ENCODE measurements at regions not wholly inside any gene's neighbourhood (a gene's known extent, or its start where the extent isn't known, plus 50 kb on each side); places are given as distances from the start of the nearest gene placed in this dataset.
"Not testable (repeated sequence)": the region's sequence is repeated elsewhere in the genome, so short reads cannot be mapped to it uniquely, and the experiment has no call there.

DNA sequence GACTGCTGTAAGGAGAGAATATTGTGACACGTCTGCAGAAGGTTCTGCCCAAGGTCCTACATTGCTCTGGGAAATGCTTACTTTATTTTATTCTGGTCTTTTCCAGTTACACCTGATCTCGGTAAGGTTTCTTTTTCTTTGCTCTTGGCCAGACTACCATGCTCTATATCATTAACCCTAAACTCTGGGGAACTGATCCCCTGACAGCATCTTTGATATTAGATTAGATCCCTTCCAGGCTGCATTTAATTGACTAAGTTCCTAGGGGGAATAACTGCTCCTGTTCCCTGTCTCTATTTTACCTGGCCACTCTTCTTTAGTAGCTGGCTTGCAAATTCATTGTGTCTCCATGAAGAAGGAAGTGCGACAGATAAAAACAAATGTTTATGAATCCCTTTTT is 243.5 kb downstream of the MAT2B start:
- no peak overlapping the region for H2AFZ ChIP-seq
- no peaks in the 10 kb centered on the region for H3K27me3 ChIP-seq
- H3K4me3 ChIP-seq: no peak overlapping the region
- H3K27ac ChIP-seq: no peak overlapping the region
- TF ChIP-seq, protein P1, sequence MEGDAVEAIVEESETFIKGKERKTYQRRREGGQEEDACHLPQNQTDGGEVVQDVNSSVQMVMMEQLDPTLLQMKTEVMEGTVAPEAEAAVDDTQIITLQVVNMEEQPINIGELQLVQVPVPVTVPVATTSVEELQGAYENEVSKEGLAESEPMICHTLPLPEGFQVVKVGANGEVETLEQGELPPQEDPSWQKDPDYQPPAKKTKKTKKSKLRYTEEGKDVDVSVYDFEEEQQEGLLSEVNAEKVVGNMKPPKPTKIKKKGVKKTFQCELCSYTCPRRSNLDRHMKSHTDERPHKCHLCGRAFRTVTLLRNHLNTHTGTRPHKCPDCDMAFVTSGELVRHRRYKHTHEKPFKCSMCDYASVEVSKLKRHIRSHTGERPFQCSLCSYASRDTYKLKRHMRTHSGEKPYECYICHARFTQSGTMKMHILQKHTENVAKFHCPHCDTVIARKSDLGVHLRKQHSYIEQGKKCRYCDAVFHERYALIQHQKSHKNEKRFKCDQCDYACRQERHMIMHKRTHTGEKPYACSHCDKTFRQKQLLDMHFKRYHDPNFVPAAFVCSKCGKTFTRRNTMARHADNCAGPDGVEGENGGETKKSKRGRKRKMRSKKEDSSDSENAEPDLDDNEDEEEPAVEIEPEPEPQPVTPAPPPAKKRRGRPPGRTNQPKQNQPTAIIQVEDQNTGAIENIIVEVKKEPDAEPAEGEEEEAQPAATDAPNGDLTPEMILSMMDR (IDR thresholded peaks at IDR 0.05; ENCODE audit: poor library complexity): no peak
- no peaks in the 10 kb centered on the region for H3K9me3 ChIP-seq (ENCODE audit: low read depth)
- WGBS (ENCODE audit: low lambda C conversion rate, missing lambda C conversion rate): 85% methylated on average over 3 of the region's 3 CpGs
- no peaks in the 10 kb centered on the region for H3K79me2 ChIP-seq
- H3K9me2 ChIP-seq (replicated peaks; ENCODE audit: insufficient read depth): no peaks in the 10 kb centered on the region
- H3K4me2 ChIP-seq: no peak overlapping the region
- no peaks in the 10 kb centered on the region for H3K4me1 ChIP-seq (ENCODE audit: insufficient read depth)
- H3K36me3 ChIP-seq (replicated peaks; ENCODE audit: insufficient read depth, low read depth): no peaks in the 10 kb centered on the region
- H4K20me1 ChIP-seq (ENCODE audit: insufficient read depth, poor library complexity, severe bottlenecking): no peaks in the 10 kb centered on the region
- no peak for DNase-seq (ENCODE audit: low spot score)

DNA sequence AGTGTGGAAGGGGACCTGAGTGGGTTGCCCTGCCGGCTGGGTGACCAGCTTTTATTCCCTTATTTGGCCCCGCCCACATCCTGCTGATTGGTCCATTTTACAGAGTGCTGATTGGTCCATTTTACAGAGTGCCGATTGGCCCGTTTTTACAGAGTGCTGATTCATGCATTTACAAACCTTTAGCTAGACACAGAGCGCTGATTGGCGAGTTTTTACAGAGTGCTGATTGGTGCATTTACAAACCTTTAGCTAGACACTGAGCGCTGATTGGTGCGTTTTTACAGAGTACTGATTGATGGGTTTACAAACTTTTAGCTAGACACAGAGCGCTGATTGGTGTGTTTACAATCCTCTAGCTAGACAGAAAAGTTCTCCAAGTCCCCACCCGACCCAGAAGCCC is 245.0 kb downstream of the MAT2B start:
- not testable (repeated sequence) for DNase-seq (ENCODE audit: low spot score); H4K20me1 ChIP-seq (ENCODE audit: insufficient read depth, poor library complexity, severe bottlenecking); H3K27me3 ChIP-seq; H3K36me3 ChIP-seq (replicated peaks; ENCODE audit: insufficient read depth, low read depth); H2AFZ ChIP-seq; H3K9me3 ChIP-seq (ENCODE audit: low read depth); H3K4me2 ChIP-seq; H3K4me3 ChIP-seq; H3K9me2 ChIP-seq (replicated peaks; ENCODE audit: insufficient read depth); H3K27ac ChIP-seq; H3K4me1 ChIP-seq (ENCODE audit: insufficient read depth); H3K79me2 ChIP-seq
- WGBS (ENCODE audit: low lambda C conversion rate, missing lambda C conversion rate): 90% methylated on average over 10 of the region's 10 CpGs

DNA sequence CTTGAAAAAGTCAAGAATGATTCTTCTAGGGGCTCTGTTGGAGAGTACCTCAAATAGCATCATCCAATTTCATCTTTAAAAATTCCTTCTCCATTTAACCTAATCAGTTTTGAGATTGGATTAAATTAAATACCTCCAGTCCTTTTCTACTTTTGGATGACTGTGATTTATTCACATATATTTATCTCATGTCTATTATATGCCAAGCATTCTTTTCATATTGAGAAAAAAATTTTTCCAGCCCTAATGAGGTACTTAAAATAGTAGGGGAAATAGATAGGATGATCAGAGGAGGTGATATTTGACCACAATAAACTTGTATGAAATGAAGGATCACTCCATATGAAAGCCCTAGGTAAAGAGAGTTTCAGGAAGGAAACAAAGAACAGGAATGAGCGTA is 250.1 kb downstream of the MAT2B start:
- Histone ChIP-seq H4K20me1 (ENCODE audit: insufficient read depth, poor library complexity, severe bottlenecking) (no peaks in the 10 kb centered on the region), H3K4me2 (no peak overlapping the region), H3K9me2 (replicated peaks; ENCODE audit: insufficient read depth) (no peaks in the 10 kb centered on the region), H3K36me3 (replicated peaks; ENCODE audit: insufficient read depth, low read depth) (no peaks in the 10 kb centered on the region), H3K9me3 (ENCODE audit: low read depth) (no peaks in the 10 kb centered on the region), H3K27ac (no peak overlapping the region), H3K4me1 (ENCODE audit: insufficient read depth) (no peaks in the 10 kb centered on the region), H2AFZ (no peak overlapping the region), H3K79me2 (no peaks in the 10 kb centered on the region), H3K4me3 (no peak overlapping the region), H3K27me3 (no peaks in the 10 kb centered on the region)
- no peak for TF ChIP-seq EZH2phosphoT487 (IDR thresholded peaks at IDR 0.05; ENCODE audit: low read depth, severe bottlenecking, unreplicated experiment)
- TF ChIP-seq, protein P1 (IDR thresholded peaks at IDR 0.05; ENCODE audit: poor library complexity): no peak
- TF ChIP-seq EZH2 (IDR thresholded peaks at IDR 0.05; ENCODE audit: borderline replicate concordance): no peak
- DNase-seq (ENCODE audit: low spot score): no peak
- 94% methylated on average over 1 of the region's 1 CpG for whole genome bisulfite sequencing (ENCODE audit: low lambda C conversion rate, missing lambda C conversion rate)

DNA sequence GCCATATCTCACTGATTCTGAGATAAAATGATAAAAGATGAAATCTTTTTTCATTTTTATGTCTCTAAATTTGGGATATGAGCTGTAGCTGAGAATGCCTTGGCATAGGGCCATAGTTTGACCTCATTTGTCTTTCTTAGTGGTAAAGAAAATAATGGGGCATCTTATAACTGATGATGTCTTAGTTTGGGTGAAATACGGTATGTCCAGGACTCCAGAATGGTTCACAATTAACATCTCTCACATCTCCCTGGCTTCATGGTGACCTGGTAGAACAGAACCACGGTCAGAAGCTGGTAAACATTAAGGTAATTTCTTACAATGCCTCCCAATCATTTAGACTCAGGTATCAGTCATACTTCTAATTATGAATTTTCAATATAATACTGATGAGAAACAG is 250.8 kb downstream of the MAT2B start:
- Histone ChIP-seq H3K27me3 (no peaks in the 10 kb centered on the region), H3K79me2 (no peaks in the 10 kb centered on the region), H3K4me2 (no peak overlapping the region), H3K4me3 (no peak overlapping the region), H4K20me1 (ENCODE audit: insufficient read depth, poor library complexity, severe bottlenecking) (no peaks in the 10 kb centered on the region), H3K4me1 (ENCODE audit: insufficient read depth) (no peaks in the 10 kb centered on the region), H3K36me3 (replicated peaks; ENCODE audit: insufficient read depth, low read depth) (no peaks in the 10 kb centered on the region), H2AFZ (no peak overlapping the region), H3K9me3 (ENCODE audit: low read depth) (no peaks in the 10 kb centered on the region), H3K9me2 (replicated peaks; ENCODE audit: insufficient read depth) (no peaks in the 10 kb centered on the region), H3K27ac (no peak overlapping the region)
- TF ChIP-seq, protein P1 (IDR thresholded peaks at IDR 0.05; ENCODE audit: poor library complexity): no peak
- no peak for TF ChIP-seq EZH2 (IDR thresholded peaks at IDR 0.05; ENCODE audit: borderline replicate concordance)
- no peak for TF ChIP-seq EZH2phosphoT487 (IDR thresholded peaks at IDR 0.05; ENCODE audit: low read depth, severe bottlenecking, unreplicated experiment)
- 76% methylated on average over 2 of the region's 2 CpGs for WGBS (ENCODE audit: low lambda C conversion rate, missing lambda C conversion rate)
- no peak for DNase-seq (ENCODE audit: low spot score)

Measured in hepatocyte (in vitro differentiated cells).